Fibroblast of mammary gland (primary cell): ENCODE measurements at regions not wholly inside any gene's neighbourhood (a gene's known extent, or its start where the extent isn't known, plus 50 kb on each side); places are given as distances from the start of the nearest gene placed in this dataset.

Source experiments
- DNase-seq: peaks from one replicate; pipeline ENCODE4 v3.0.0-alpha.2; 2010; ENCODE audit warnings: low read depth
- H3K4me3 ChIP-seq: 2 replicates; pipeline ENCODE4 v1.5.1; 2011; ENCODE audit warnings: low read depth, mild to moderate bottlenecking, low read length, moderate library complexity; ENCODE audit not compliant: control insufficient read depth
- CTCF ChIP-seq: conservative IDR thresholded peaks from 2 replicates; pipeline ENCODE4 v1.5.1; 2011; ENCODE audit warnings: low read depth, low read length, inconsistent platforms; ENCODE audit not compliant: control insufficient read depth, insufficient read depth

- H3K4me3 ChIP-seq, result no peak overlapping the region
- DNase-seq, result no peak
- TF ChIP-seq CTCF, result no peak
Measured at GRCh38 chr6:141261672-141262060, 871.1 kb upstream of the GJE1 start.

GRCh38 chr6:141261016-141261671 is 871.6 kb upstream of the GJE1 start:
- no peak for TF ChIP-seq CTCF
- DNase-seq, result no peak
- no peak overlapping the region for H3K4me3 ChIP-seq

GRCh38 chr6:141260627-141261015 is 872.1 kb upstream of the GJE1 start:
- no peak for TF ChIP-seq CTCF

GRCh38 chr6:141259807-141260206 is 872.9 kb upstream of the GJE1 start:
- DNase-seq, result peak; percentile 45
- TF ChIP-seq CTCF, result no peak
- H3K4me3 ChIP-seq, result no peak overlapping the region

More at GRCh38 chr6:141260627-141261015, 872.1 kb upstream of the GJE1 start:
- no peak for DNase-seq
- no peak overlapping the region for H3K4me3 ChIP-seq

- H3K4me3 ChIP-seq, result no peak overlapping the region
- TF ChIP-seq CTCF, result no peak
- no peak for DNase-seq
Measured at GRCh38 chr6:141259091-141259490, 873.6 kb upstream of the GJE1 start.

GRCh38 chr6:141258516-141258915 is 874.2 kb upstream of the GJE1 start:
- no peak overlapping the region for H3K4me3 ChIP-seq
- no peak for DNase-seq
- no peak for TF ChIP-seq CTCF

GRCh38 chr6:141254336-141254735 is 878.4 kb upstream of the GJE1 start:
- DNase-seq, result no peak
- TF ChIP-seq CTCF, result no peak
- no peak overlapping the region for H3K4me3 ChIP-seq
